GM19035 (cell line): ENCODE measurements at regions not wholly inside any gene's neighbourhood (a gene's known extent, or its start where the extent isn't known, plus 50 kb on each side); places are given as distances from the start of the nearest gene placed in this dataset.

Source experiments
- ATAC-seq: cut with Tn5 transposase; IDR thresholded peaks from one replicate; pipeline ENCODE4 v1.9.1; 2021; ENCODE audit not compliant: unreplicated experiment

- ATAC-seq = no peak
Measured at GRCh38 chr6:74956559-74957428, 249.1 kb downstream of the COL12A1 start.

DNA sequence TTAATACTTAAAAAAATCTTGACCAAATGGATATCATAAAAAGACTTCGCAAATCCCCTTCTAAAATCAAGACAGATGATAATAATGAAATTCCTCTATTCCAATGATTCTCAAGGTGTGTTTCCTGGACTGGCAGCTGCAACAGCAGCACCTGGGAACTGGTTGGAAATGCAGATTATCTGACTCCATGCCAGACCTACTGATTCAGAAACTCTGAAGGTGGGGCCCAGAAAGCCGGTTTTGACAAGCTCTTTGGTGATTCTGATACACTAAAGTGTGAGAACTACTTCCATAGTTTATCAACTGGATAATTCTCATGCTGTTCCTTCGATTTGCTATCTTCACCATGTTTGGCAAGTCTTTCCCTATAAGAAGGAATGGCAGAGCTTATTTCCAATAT, 252.1 kb downstream of the COL12A1 start:
- ATAC-seq = no peak

DNA sequence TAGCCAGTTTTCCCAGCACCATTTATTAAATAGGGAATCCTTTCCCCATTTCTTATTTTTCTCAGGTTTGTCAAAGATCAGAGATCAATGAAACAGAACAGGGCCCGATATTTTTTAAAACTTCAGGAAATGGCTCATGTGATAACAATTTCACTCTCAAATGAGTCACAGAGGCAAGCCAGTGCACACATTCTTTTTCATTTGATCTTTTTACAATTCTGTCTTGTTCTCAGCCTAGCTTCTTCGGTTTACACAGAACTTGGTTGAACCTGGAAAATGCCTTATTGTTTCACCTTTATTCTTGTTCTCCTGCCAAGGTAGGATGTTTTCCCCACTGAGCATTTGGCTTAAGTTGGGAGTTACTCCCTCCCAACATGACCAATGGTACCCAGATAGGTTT, 258.9 kb downstream of the COL12A1 start:
- no peak for ATAC-seq

DNA sequence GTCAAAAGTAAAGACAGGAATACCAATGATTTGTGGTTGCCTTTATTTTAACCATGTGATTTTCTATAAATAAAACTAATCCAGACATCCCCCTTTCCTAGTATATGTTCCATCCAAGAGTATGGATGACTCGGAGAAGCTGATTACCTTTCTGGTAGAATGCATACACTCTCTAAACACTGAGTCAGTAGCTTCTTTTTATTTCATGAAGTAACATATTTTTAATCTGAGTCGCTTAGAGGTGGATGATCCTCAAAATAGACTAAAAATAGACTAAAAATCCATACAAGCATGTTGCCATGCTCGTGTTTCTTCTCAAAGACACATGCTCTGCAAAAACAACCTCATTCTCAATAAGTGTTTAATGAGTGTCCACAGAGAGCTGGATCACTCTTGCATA, 263.7 kb downstream of the COL12A1 start:
- ATAC-seq = no peak

GRCh38 chr6:74941424-74941823, 264.4 kb downstream of the COL12A1 start:
- ATAC-seq = no peak

DNA sequence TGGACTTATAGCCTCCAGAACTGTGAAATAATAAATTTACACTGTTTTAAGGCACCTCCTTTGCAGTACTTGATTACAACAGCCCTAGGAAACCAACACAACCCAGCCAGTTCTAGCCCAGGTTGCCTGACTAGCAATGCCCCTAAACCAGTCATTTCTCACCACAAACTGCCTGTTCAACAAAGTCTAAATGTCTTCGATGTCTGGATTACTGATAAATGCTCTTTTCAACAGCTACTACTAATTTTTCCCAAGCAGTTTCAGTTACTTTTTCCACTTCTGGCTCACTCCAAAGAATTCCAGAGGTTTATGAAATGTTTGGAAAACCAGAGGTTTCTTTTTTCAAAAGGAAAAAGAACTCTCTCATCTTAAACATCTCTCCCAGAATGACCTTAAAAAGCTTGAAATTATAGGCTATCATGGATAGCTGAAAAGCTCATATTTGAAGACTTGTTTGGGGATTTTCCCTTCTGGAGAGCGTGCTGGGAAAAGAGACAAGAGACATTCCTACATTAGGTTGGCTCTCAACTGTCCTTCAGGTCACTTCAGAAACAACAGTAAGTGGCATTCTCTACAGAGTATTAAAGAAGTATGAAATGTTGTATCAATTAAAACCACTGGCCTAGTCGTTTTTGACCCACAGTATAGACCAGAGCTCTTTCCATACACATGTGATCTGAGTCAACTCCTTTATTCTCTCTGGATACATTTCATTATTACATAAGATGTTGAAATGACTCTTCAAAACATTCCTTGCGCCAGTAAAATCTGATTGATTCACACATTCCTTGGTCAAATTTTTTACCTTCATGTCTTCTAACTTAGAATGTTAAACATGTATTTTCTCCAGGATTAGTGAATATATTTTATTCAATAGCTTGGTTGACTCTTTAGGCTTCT, 265.9 kb downstream of the COL12A1 start:
- no peak for ATAC-seq

GRCh38 chr6:74939151-74939708, 266.6 kb downstream of the COL12A1 start:
- no peak for ATAC-seq

DNA sequence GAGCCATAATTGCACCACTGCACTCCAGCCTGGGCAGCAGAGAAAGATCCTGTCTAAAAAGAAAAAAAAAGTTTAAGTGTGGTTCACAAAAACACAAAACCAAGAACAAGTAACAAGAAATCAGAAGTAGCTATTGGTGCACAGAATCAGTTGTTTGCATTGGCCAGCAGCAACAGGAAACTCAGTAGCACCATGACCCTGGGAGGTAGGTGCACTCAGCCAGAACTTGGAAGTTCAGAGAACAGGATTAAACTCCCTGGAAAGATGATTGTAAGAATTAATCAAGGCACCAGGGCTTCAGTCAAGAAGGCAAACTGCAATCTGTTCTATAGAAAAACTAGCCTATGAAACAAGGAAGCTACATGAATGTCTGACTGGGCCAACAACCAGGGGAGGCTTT, 267.9 kb downstream of the COL12A1 start:
- ATAC-seq = no peak

DNA sequence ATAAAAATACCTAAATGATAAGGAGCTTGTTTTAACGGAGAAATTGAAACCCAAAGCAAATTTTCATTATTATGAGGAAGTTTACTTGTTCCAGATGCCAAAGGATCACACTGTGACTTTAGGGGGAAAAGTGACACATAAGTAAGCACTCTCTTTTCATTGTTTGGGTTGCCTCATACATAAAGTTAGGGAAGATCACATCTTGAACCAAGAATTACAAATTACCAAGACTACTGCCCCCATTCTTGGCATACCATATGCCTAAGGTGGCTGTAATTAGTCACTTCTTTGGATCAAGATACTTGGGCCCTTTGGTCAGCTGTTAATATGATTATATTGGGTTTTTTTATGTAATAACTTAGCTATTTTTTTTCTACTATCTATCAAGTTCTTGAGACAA, 269.0 kb downstream of the COL12A1 start:
- no peak for ATAC-seq

DNA sequence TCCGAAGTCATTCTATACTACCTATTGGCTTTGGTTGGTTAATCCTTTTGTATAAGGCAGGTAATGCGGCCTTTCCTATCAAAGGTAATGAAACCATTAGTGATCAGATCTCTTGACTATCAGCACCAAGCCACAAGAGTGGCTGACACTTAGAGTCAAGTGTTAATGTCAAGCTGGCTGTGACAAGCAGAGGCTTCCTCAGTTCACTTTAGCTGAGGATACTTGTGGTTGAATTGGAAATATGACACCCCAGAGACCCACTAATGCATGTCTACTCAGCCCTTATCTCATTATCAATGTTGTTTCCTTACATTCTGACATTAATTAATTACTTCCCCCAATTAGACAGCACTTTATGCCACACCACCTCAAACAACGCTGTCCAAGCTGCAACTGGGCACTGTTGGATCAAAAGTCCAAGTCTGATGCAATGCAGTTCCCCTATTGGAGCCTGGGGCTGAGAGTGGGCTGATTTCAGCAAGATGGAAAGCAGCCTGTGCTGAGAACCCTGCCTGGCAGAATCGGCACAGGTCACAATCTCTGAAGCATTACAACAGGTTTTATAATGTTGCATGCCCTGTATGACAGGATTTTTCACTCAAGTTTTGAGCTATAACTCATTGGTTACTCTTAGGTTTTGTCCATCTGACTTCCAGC, 273.5 kb downstream of the COL12A1 start:
- ATAC-seq = no peak

- ATAC-seq = no peak
Measured at GRCh38 chr6:74931558-74931957, 274.3 kb downstream of the COL12A1 start.

DNA sequence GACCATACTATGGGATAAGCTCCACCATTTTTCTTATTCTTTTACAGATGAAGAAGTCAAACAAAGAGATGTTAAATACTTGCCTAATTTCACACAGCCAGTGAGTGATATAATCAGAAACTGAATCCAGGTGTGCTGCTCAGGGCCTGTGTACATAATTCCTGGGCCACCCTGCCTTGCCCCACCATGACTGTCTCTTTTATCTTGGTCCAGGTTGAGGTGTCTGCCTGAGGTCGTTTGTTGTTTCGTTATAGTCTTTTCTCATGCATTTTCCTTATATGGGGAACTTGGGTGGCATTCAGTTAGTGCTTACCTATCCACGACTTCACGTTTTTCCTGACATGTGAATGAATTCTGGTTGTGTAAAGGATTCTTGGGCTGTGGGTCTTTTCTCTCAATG, 277.6 kb downstream of the COL12A1 start:
- ATAC-seq = no peak

GRCh38 chr6:74927299-74927698, 278.6 kb downstream of the COL12A1 start:
- ATAC-seq = no peak

GRCh38 chr6:74925683-74926082, 280.2 kb downstream of the COL12A1 start:
- ATAC-seq = peak; percentile 63

GRCh38 chr6:74914888-74915287, 291.0 kb downstream of the COL12A1 start:
- ATAC-seq = no peak

DNA sequence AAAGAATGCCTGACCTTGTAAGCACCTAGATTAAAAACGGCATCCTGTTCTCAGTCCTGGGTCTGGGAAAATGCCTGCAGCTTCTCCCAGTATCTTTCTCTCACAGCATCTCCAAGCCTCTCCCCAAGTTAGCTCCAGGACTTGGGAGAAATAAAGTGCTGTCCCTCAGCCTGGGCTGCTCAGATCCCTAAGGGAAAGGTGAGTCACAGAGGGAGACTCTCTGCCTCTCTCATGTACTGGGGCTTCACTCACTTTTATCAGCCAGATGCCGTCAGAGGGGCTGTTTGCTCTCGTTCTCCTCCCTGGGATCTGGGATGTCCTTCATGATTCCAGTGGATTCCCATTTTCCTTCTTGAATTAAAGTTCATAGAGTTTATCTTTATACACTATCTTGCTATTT, 293.6 kb downstream of the COL12A1 start:
- ATAC-seq = no peak

DNA sequence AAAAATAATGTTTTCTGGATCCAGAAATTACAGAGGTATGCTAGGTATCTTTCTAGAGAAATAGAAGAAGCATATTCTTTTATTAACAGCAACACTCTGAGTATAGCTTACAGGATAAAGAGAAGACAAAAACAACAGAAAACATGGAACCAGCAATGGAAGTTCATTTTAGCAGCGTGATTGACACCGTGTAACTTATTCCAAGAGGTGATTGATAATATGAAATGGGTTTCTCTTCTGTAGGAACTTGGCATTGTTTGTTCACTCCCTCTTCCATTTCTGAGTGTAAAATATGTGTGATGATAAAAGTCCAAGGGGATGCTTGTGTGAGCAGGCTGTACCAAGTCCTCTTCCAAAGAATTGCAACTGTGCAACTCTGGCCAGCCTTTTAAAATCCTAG, 303.0 kb downstream of the COL12A1 start:
- ATAC-seq = no peak

GRCh38 chr6:74902089-74902488, 303.8 kb downstream of the COL12A1 start:
- no peak for ATAC-seq

DNA sequence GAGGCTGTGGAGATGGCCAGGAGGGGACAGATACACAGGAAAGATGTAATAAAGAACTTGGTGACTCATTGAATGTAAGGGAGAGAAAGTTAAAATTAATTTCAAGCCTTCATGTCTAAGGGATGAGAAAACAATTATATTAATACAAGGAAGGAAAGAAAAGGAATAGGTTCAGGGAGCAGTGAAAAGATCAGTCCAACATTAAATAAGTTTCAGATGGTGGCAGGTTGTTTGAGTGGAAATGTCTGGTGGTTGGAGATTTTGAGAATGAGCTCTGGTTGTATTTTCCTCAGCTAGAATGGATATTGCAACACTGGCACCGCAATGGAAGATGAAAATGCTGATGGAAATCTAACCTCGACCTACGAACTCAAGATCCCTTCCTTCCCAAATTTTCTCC, 304.3 kb downstream of the COL12A1 start:
- ATAC-seq = no peak

GRCh38 chr6:74899416-74899815, 306.4 kb downstream of the COL12A1 start:
- no peak for ATAC-seq

GRCh38 chr6:74892091-74892490, 313.8 kb downstream of the COL12A1 start:
- ATAC-seq = no peak
